Body of pancreas (tissue), 4 donors: ENCODE measurements at regions not wholly inside any gene's neighbourhood (a gene's known extent, or its start where the extent isn't known, plus 50 kb on each side); places are given as distances from the start of the nearest gene placed in this dataset.

Source experiments
- ATAC-seq: fragments of 150-250 bp; one replicate; pipeline ENCODE4 v1.9.1; 2016
- DNase-seq, 4 donors: peaks; one replicate each; pipeline ENCODE4 v3.0.0-alpha.2; 2019
- H3K27ac ChIP-seq, 4 donors: fragments of 200-600 bp; sonication (generic); 1 replicate in 3 of 4; 2 replicates in 1 of 4; pipeline versions ENCODE4 v1.5.1 to v1.6.1; 2016 to 2019; ENCODE audit warnings: mild to moderate bottlenecking in 1 of 4, mixed read lengths in 1 of 4, moderate library complexity in 1 of 4
- H3K27me3 ChIP-seq, 2 donors: fragments of 200-600 bp; sonication (generic); one replicate each; pipeline ENCODE4 v1.6.0; 2016; ENCODE audit warnings: mild to moderate bottlenecking in 1 of 2
- H3K36me3 ChIP-seq, 2 donors: fragments of 200-600 bp; sonication (generic); replicated peaks in 1 of 2; 2 replicates each; pipeline ENCODE4 v1.5.1; 2016; ENCODE audit warnings: low read depth in 2 of 2; ENCODE audit not compliant: insufficient read depth in 1 of 2
- H3K4me1 ChIP-seq: fragments of 200-600 bp; sonication (generic); one replicate; pipeline ENCODE4 v1.6.0; 2016
- H3K4me3 ChIP-seq, 2 donors: fragments of 200-600 bp; sonication (generic); 1 replicate in 1 of 2; 2 replicates in 1 of 2; pipeline ENCODE4 v1.5.1; 2016 to 2019
- H3K9me3 ChIP-seq, 3 donors: fragments of 200-600 bp; sonication (generic); 1 replicate in 2 of 3; 2 replicates in 1 of 3; pipeline ENCODE4 v1.5.1; 2016
- POLR2A ChIP-seq, 3 donors: fragments of 450-650 bp; IDR thresholded peaks; one replicate each; pipeline ENCODE4 v1.6.1; 2016; ENCODE audit warnings: antibody characterized with exemption in 3 of 3, mild to moderate bottlenecking in 2 of 3
- WGBS, 2 donors: methylation state at CpG; one replicate each; pipeline ENCODE4 v1.1.5; 2017; 5-methylcytosine and 5-hydroxymethylcytosine counted together
- intact Hi-C: fragments of 100-400 bp; cut with DNase I; formaldehyde crosslinking; loops from one replicate; pipeline ENCODE4 v1.15.1; 2023
- TF ChIP-seq, protein P1 (sequence below), 7 experiments: fragments of 450-650 bp in 4 of 7; fragments of 200-600 bp in 3 of 7; sonication (generic) in 3 of 7; IDR thresholded peaks; one replicate each; pipeline ENCODE4 v1.5.1; 2016 to 2019; ENCODE audit warnings: antibody characterized with exemption in 7 of 7

DNA sequence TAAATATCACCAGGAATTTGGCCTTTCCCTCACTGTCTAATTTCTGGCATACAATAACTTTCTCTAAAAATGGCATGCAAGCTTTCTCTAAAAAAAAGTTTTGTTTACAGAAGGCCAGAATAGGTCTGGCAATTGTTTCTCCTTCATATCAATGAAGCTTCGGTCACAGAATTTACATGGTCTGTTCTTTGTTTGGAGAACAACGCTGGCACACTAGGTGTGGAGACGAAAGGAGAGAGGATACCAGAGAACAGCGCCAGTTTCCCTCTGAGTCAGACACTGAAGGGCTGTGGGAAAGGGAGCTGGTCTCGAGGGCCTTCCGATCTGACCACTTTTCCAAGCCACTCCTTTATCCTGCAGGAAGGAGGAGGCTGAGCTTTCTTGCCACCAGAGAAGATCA lies 60.1 kb upstream of the ITGA1 start:
- Histone ChIP-seq H3K4me3 (no peak overlapping the region), H3K27ac (peak overlapping the region in 1 of 4 donors; percentile 31), H3K9me3 (no peaks in the 10 kb centered on the region), H3K4me1 (peaks cover 29% of the 10 kb centered on the region), H3K36me3 (no peaks in the 10 kb centered on the region), H3K27me3 (no peaks in the 10 kb centered on the region)
- DNase-seq: peak in 3 of 4 donors; percentile 11 to 20 (median 18)
- peak; percentile 50 for ATAC-seq
- TF ChIP-seq, protein P1, sequence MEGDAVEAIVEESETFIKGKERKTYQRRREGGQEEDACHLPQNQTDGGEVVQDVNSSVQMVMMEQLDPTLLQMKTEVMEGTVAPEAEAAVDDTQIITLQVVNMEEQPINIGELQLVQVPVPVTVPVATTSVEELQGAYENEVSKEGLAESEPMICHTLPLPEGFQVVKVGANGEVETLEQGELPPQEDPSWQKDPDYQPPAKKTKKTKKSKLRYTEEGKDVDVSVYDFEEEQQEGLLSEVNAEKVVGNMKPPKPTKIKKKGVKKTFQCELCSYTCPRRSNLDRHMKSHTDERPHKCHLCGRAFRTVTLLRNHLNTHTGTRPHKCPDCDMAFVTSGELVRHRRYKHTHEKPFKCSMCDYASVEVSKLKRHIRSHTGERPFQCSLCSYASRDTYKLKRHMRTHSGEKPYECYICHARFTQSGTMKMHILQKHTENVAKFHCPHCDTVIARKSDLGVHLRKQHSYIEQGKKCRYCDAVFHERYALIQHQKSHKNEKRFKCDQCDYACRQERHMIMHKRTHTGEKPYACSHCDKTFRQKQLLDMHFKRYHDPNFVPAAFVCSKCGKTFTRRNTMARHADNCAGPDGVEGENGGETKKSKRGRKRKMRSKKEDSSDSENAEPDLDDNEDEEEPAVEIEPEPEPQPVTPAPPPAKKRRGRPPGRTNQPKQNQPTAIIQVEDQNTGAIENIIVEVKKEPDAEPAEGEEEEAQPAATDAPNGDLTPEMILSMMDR (IDR thresholded peaks at IDR 0.05): no peak
- no peak for TF ChIP-seq POLR2A (IDR thresholded peaks at IDR 0.05)
- 15 to 29% methylated on average over 6 of the region's 6 CpGs for WGBS, 2 donors
- intact Hi-C loops: no loop called here

DNA sequence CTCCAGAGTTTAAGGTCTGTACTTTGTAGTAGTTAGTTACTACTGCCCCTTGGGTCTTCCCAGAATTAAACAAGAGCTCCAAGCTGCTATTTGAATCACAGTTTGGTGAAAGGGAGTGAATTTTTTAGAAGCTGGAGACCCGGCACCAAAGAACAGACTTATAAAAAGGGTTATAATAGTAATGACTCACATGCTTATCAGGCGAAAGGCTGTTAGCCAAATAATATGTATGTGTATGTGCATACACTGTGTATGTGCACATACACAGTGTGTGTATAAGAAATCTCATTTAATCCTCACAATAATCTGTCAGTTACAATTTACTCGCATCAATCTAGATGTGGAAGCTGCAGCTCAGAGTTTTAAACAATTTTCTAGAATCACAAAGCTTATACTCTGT lies 59.5 kb upstream of the ITGA1 start:
- TF ChIP-seq, protein P1 (IDR thresholded peaks at IDR 0.05): no peak
- TF ChIP-seq POLR2A (IDR thresholded peaks at IDR 0.05): no peak
- DNase-seq (no peak), ATAC-seq (no peak)
- Histone ChIP-seq H3K27me3 (no peaks in the 10 kb centered on the region), H3K27ac (no peak overlapping the region), H3K4me1 (peaks cover 29% of the 10 kb centered on the region), H3K9me3 (no peaks in the 10 kb centered on the region), H3K4me3 (no peak overlapping the region), H3K36me3 (no peaks in the 10 kb centered on the region)
- intact Hi-C loops: no loop called here
- 87 to 90% methylated on average over 3 of the region's 3 CpGs for WGBS, 2 donors

DNA sequence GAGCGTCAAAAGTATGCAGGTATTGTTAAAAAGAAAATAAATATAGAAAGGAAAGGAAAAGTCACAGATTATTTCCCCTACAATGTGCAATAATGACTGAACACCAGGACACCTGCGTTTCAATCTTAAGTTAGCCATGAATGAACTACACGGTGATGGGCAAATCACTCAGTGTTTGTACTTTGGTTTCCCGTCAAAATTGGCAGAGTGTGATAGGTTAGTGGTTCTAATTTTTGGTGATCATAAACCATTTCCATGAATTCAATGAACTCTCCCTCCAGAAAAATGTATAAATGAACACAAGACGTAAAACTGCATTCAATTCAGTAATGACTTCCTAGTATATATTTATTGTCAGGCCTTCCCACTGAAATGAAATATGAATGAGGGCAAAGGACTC lies 59.0 kb upstream of the ITGA1 start:
- WGBS, 2 donors: 88 to 89% methylated on average over 5 of the region's 5 CpGs
- intact Hi-C loops: no loop called here

DNA sequence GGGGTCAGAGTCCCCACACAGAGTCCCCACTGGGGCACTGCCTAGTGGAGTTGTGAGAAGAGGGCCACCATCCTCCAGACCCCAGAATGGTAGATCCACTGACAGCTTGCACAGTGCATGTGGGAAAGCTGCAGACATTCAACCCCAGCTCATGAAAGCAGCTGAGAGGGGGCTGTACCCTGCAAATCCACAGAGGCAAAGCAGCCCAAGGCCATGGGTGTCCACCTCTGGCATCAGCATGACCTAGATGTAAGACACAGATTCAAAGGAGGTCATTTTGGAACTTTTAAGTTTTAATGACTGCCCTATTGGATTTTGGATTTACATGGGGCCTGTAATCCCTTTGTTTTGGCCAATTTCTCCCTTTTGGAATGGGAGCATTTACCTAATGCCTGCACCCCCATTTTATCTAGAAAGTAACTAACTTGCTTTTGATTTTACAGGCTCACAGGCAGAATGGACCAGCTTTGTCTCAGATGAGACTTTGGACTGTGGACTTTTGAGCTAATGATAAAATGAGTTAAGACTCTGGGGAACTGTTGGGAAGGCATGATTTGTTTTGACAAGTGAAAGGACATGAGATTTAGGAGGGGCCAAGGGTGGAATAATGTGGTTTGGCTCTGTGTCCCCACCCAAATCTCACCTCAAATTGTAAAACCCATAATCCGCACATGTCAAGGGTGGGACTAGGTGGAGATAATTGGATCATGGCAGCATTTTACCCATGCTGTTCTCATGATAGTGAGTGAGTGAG lies 56.3 kb upstream of the ITGA1 start:
- Histone ChIP-seq H3K4me1 (peaks cover 7% of the 10 kb centered on the region), H3K36me3 (no peaks in the 10 kb centered on the region), H3K27me3 (no peaks in the 10 kb centered on the region), H3K9me3 (no peaks in the 10 kb centered on the region), H3K4me3 (no peak overlapping the region), H3K27ac (no peak overlapping the region)
- TF ChIP-seq, protein P1 (IDR thresholded peaks at IDR 0.05): no peak
- no peak for TF ChIP-seq POLR2A (IDR thresholded peaks at IDR 0.05)
- 92 to 100% methylated on average over 1 of the region's 1 CpG for WGBS, 2 donors
- intact Hi-C loops: no loop called here
- DNase-seq (no peak), ATAC-seq (no peak)

More for the DNA sequence above, 59.0 kb upstream of the ITGA1 start:
- Histone ChIP-seq H3K36me3 (no peaks in the 10 kb centered on the region), H3K27me3 (no peaks in the 10 kb centered on the region), H3K9me3 (no peaks in the 10 kb centered on the region), H3K4me3 (no peak overlapping the region), H3K27ac (no peak overlapping the region), H3K4me1 (peaks cover 29% of the 10 kb centered on the region)
- ATAC-seq (no peak), DNase-seq (no peak)
- TF ChIP-seq POLR2A (IDR thresholded peaks at IDR 0.05): no peak
- TF ChIP-seq, protein P1 (IDR thresholded peaks at IDR 0.05): no peak

DNA sequence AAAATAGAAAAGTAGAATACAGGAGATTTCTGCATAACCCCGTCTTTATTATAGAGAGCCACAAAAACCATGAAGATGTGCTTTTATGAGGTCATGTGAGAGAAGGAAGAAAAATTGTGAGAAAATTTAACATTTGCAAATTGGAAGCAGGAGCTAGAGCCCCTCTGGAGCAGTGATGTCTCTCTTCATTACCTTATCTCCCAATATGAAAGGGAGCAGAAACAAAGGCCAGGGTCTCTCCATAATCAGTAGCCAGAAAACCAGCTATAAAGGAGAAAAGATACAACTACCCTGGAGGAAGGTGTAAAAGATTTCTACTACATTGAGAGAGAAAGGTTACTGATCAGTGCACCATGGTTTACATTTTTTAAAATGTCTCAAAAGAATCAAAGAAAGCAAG lies 53.2 kb upstream of the ITGA1 start:
- no peak overlapping the region for H3K4me3 ChIP-seq
- no peaks in the 10 kb centered on the region for H3K27me3 ChIP-seq
- intact Hi-C loops: no loop called here
- H3K4me1 ChIP-seq: no peaks in the 10 kb centered on the region
- TF ChIP-seq, protein P1 (IDR thresholded peaks at IDR 0.05): no peak
- no peak for TF ChIP-seq POLR2A (IDR thresholded peaks at IDR 0.05)
- no peak overlapping the region for H3K27ac ChIP-seq
- no peak for ATAC-seq
- no peaks in the 10 kb centered on the region for H3K36me3 ChIP-seq
- 96 to 97% methylated on average over 1 of the region's 1 CpG for WGBS, 2 donors
- H3K9me3 ChIP-seq: no peaks in the 10 kb centered on the region
- DNase-seq: no peak
